T-helper 1 cell treated with Interleukin-12 subunit alpha and Interleukin-12 subunit beta and Interleukin-4 antibody, amounts not matched to agents 30 ng/mL and 1 ng/mL, for 36 hours (primary cell): ENCODE measurements at regions not wholly inside any gene's neighbourhood (a gene's known extent, or its start where the extent isn't known, plus 50 kb on each side); places are given as distances from the start of the nearest gene placed in this dataset.

Experiments used
- intact Hi-C: fragments of 100-400 bp; cut with micrococcal nuclease; formaldehyde crosslinking; loops from one replicate; pipeline ENCODE4 v1.15.1; 2024

- intact Hi-C loops, result no loop called here
Measured at GRCh38 chr2:176388861-176389260, 119.6 kb downstream of the MTX2 start.

GRCh38 chr2:176390276-176391147 lies 121.3 kb downstream of the MTX2 start:
- intact Hi-C loops, result no loop called here

GRCh38 chr2:176391148-176391419 lies 121.8 kb downstream of the MTX2 start:
- intact Hi-C loops, result no loop called here

GRCh38 chr2:176392249-176392648 lies 123.0 kb downstream of the MTX2 start:
- intact Hi-C loops, result no loop called here

GRCh38 chr2:176392744-176393414 lies 123.6 kb downstream of the MTX2 start:
- intact Hi-C loops, result no loop called here

- intact Hi-C loops, result no loop called here
Measured at GRCh38 chr2:176395273-176395854, 126.1 kb downstream of the MTX2 start.

- intact Hi-C loops, result no loop called here
Measured at GRCh38 chr2:176398243-176399073, 129.2 kb downstream of the MTX2 start.

- intact Hi-C loops, result no loop called here
Measured at GRCh38 chr2:176399074-176399598, 129.9 kb downstream of the MTX2 start.

GRCh38 chr2:176405477-176405876 lies 136.2 kb downstream of the MTX2 start:
- intact Hi-C loops, result no loop called here

GRCh38 chr2:176407706-176408105 lies 138.5 kb downstream of the MTX2 start:
- intact Hi-C loops, result loop anchor here (1.0 kb wide), 1 partner anchor 7 kb away; no protein-coding TSS in a partner anchor

- intact Hi-C loops, result no loop called here
Measured at GRCh38 chr2:176409671-176410070, 140.4 kb downstream of the MTX2 start.

GRCh38 chr2:176412136-176412535 lies 142.9 kb downstream of the MTX2 start:
- intact Hi-C loops, result no loop called here

- intact Hi-C loops, result no loop called here
Measured at GRCh38 chr2:176413786-176414185, 144.5 kb downstream of the MTX2 start.

- intact Hi-C loops, result no loop called here
Measured at GRCh38 chr2:176414641-176415040, 145.4 kb downstream of the MTX2 start.

GRCh38 chr2:176415174-176415895 lies 146.1 kb downstream of the MTX2 start:
- intact Hi-C loops, result no loop called here

GRCh38 chr2:176415937-176416499 lies 146.8 kb downstream of the MTX2 start:
- intact Hi-C loops, result no loop called here

GRCh38 chr2:176418768-176419167 lies 149.5 kb downstream of the MTX2 start:
- intact Hi-C loops, result no loop called here

GRCh38 chr2:176419591-176420071 lies 150.4 kb downstream of the MTX2 start:
- intact Hi-C loops, result no loop called here

GRCh38 chr2:176421297-176422050 lies 152.2 kb downstream of the MTX2 start:
- intact Hi-C loops, result no loop called here
